Sigmoid colon (tissue), 6 donors: ENCODE measurements at regions not wholly inside any gene's neighbourhood (a gene's known extent, or its start where the extent isn't known, plus 50 kb on each side); places are given as distances from the start of the nearest gene placed in this dataset.
"Not testable (repeated sequence)": the region's sequence is repeated elsewhere in the genome, so short reads cannot be mapped to it uniquely, and the experiment has no call there.

Source experiments
- DNase-seq: peaks from one replicate; pipeline ENCODE4 v3.0.0-alpha.2; 2019
- H3K27ac ChIP-seq, 4 donors: fragments of 200-600 bp; sonication (generic); one replicate each; pipeline ENCODE4 v1.5.1; 2016 to 2019; ENCODE audit warnings: mild to moderate bottlenecking in 1 of 4
- H3K27me3 ChIP-seq, 3 donors: fragments of 200-600 bp; sonication (generic); one replicate each; pipeline ENCODE4 v1.5.1; 2019; ENCODE audit warnings: mild to moderate bottlenecking in 1 of 3
- H3K36me3 ChIP-seq, 4 donors: fragments of 200-600 bp; sonication (generic); one replicate each; pipeline ENCODE4 v1.5.1; 2016 to 2019
- H3K4me1 ChIP-seq, 4 donors: fragments of 200-600 bp; sonication (generic); one replicate each; pipeline ENCODE4 v1.5.1; 2017 to 2019
- H3K4me3 ChIP-seq, 4 donors: fragments of 200-600 bp; sonication (generic); one replicate each; pipeline ENCODE4 v1.5.1; 2017 to 2019; ENCODE audit warnings: mild to moderate bottlenecking in 2 of 4, moderate library complexity in 1 of 4
- H3K9me3 ChIP-seq, 4 donors: fragments of 200-600 bp in 3 of 4; sonication (generic) in 3 of 4; one replicate each; pipeline versions ENCODE4 v1.5.1 to v1.6.1; 2013 to 2019
- EP300 ChIP-seq, 4 donors: sonication (generic); formaldehyde crosslinking; IDR thresholded peaks; one replicate each; pipeline ENCODE4 v1.6.1; 2017; ENCODE audit warnings: antibody characterized with exemption in 4 of 4
- POLR2A ChIP-seq, 2 donors: fragments of 450-650 bp; IDR thresholded peaks; one replicate each; pipeline ENCODE4 v1.6.1; 2016; ENCODE audit warnings: antibody characterized with exemption in 2 of 2, mild to moderate bottlenecking in 2 of 2, moderate library complexity in 2 of 2
- POLR2AphosphoS5 ChIP-seq, 4 donors: sonication (generic); formaldehyde crosslinking; IDR thresholded peaks; one replicate each; pipeline ENCODE4 v1.6.1; 2017; ENCODE audit warnings: antibody characterized with exemption in 4 of 4
- WGBS, 2 donors: extraction: QIAGEN DNeasy Blood & Tissue Kit; methylation state at CpG; one replicate each; pipeline ENCODE4 v1.1.7; 2013; 5-methylcytosine and 5-hydroxymethylcytosine counted together
- intact Hi-C: fragments of 100-400 bp; cut with DNase I; formaldehyde crosslinking; loops from one replicate; pipeline ENCODE4 v1.15.1; 2023
- TF ChIP-seq, protein P1 (sequence below), 4 experiments: fragments of 450-650 bp in 3 of 4; fragments of 200-600 bp in 1 of 4; IDR thresholded peaks; one replicate each; pipeline ENCODE4 v1.5.1; 2016 to 2019; ENCODE audit warnings: antibody characterized with exemption in 4 of 4, mild to moderate bottlenecking in 3 of 4, moderate library complexity in 2 of 4
- donor health status: healthy with polysubstance abuse.
- donor health status: healthy.

DNA sequence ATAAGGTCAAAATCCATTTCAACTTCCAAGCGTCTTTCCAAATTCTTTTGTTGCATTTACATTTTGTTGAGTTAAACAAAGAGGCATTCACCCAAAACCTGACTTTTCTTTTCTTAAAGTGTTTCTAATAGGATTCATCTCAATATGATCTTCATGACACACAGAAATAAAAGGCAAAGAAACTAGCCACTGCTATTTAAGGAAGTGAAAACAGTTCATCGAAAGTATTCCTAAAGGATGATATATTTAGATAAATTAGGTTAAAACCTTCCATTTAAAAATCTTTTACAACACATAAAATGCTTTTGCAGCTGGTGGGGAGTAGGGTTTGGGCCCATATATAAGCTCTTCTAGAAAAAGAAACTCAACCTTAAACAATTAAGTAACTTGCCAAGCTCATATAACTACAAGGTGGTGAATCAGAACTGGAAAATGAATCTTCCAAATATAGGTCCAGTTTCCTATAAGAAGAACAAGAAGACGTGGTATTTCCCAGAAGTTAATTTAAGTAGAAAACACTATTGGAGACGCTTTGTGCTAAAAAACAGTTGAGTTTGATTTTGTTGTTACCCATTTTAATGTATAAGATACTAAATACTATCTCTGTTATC is 336.0 kb upstream of the HNRNPA3 start:
- DNase-seq: no peak
- Histone ChIP-seq H3K4me3 (no peak overlapping the region), H3K9me3 (no peaks in the 10 kb centered on the region), H3K36me3 (no peaks in the 10 kb centered on the region), H3K27me3 (no peaks in the 10 kb centered on the region), H3K27ac (no peak overlapping the region), H3K4me1 (peaks cover 0 to 4% (median 0%) of the 10 kb centered on the region in 4 donors)
- intact Hi-C loops: no loop called here
- no peak for TF ChIP-seq POLR2A (IDR thresholded peaks at IDR 0.05)
- no peak for TF ChIP-seq EP300 (IDR thresholded peaks at IDR 0.05)
- no peak for TF ChIP-seq POLR2AphosphoS5 (IDR thresholded peaks at IDR 0.05)
- TF ChIP-seq, protein P1, sequence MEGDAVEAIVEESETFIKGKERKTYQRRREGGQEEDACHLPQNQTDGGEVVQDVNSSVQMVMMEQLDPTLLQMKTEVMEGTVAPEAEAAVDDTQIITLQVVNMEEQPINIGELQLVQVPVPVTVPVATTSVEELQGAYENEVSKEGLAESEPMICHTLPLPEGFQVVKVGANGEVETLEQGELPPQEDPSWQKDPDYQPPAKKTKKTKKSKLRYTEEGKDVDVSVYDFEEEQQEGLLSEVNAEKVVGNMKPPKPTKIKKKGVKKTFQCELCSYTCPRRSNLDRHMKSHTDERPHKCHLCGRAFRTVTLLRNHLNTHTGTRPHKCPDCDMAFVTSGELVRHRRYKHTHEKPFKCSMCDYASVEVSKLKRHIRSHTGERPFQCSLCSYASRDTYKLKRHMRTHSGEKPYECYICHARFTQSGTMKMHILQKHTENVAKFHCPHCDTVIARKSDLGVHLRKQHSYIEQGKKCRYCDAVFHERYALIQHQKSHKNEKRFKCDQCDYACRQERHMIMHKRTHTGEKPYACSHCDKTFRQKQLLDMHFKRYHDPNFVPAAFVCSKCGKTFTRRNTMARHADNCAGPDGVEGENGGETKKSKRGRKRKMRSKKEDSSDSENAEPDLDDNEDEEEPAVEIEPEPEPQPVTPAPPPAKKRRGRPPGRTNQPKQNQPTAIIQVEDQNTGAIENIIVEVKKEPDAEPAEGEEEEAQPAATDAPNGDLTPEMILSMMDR (IDR thresholded peaks at IDR 0.05): no peak
- WGBS, 2 donors: 82 to 87% methylated on average over 4 of the region's 4 CpGs

DNA sequence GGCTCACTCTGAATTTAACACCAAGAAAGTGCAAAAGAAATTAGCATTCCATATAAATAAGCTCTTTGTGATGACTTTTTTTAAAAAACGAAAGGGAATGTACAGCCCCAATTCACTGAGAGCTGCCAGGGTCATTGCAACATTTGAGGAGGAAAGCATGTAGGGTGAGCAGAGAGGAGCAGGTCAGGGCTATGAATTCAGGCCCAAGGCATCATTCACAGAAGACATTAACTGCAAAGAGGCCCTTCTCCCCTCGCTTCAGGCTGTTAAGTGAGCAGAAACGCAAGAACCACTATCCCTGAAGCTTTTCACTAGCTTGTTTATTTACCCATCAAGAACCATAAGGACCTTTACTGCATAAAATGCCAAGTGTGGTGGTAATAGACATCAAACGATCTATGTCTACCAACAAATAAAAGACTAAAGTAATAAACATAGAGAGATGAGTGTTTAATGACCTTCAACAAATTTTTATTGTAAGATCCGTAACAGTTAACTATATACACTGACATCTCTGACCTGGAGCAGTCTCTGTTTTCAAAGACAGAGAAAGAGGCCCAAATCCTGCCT is 333.1 kb upstream of the HNRNPA3 start:
- Histone ChIP-seq H3K9me3 (no peaks in the 10 kb centered on the region), H3K27me3 (no peaks in the 10 kb centered on the region), H3K4me3 (no peak overlapping the region), H3K27ac (no peak overlapping the region), H3K4me1 (peaks cover 0 to 4% (median 0%) of the 10 kb centered on the region in 4 donors), H3K36me3 (no peaks in the 10 kb centered on the region)
- WGBS, 2 donors: 15 to 57% methylated on average over 5 of the region's 5 CpGs
- no peak for TF ChIP-seq POLR2AphosphoS5 (IDR thresholded peaks at IDR 0.05)
- TF ChIP-seq, protein P1 (IDR thresholded peaks at IDR 0.05): no peak
- no peak for DNase-seq
- intact Hi-C loops: no loop called here

DNA sequence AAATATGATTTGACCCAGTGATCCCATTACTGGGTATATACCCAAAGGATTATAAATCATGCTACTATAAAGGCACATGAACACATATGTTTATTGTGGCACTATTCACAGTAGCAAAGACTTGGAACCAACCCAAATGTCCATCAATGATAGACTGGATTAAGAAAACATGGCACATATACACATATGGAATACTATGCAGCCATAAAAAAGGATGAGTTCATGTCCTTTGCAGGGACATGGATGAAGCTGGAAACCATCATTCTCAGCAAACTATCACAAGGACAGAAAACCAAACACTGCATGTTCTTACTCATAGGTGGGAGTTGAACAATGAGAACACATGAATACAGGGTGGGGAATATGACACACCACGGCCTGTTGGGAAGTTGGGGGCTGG is 330.5 kb upstream of the HNRNPA3 start:
- intact Hi-C loops, H3K9me3 ChIP-seq, H3K36me3 ChIP-seq, H3K27ac ChIP-seq, H3K27me3 ChIP-seq, DNase-seq, H3K4me1 ChIP-seq, H3K4me3 ChIP-seq: not testable (repeated sequence)
- 82 to 87% methylated on average over 1 of the region's 1 CpG for WGBS, 2 donors

DNA sequence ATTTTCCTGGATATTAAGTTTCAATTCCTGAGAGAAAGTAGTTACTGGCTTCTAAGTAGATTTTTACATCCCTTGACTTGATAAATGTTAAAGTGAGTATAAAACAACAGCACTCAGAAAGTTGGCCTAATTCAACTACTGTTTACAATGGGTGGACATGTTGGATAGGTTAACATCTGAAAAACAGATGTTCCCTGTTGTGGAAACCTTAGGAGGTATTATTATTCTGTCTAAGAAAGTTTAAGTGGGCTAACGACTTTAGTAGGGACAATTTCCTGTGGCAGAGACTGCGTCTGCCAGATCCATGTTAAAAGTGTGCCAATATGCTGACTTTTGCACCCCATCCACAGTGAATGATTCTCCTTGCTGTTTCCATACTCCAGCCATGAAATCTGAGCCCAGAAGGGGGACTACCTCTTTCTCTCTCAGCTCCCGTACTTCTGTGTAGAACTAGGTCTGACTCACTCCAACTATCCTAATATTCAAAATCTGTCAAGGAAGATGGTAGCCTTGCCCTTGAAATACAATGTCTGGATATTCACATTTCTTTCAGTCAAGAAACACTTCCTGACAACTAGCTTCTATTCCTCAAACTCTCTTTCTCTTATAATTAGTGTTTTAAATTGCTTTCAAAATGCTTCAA is 327.5 kb upstream of the HNRNPA3 start:
- Histone ChIP-seq H3K36me3 (no peaks in the 10 kb centered on the region), H3K4me1 (no peaks in the 10 kb centered on the region), H3K27ac (no peak overlapping the region), H3K4me3 (no peak overlapping the region), H3K27me3 (no peaks in the 10 kb centered on the region), H3K9me3 (no peaks in the 10 kb centered on the region)
- intact Hi-C loops: no loop called here
- WGBS, 2 donors: 69 to 71% methylated on average over 3 of the region's 3 CpGs
- DNase-seq: no peak
- TF ChIP-seq POLR2A (IDR thresholded peaks at IDR 0.05): no peak
- TF ChIP-seq, protein P1 (IDR thresholded peaks at IDR 0.05): no peak
- TF ChIP-seq POLR2AphosphoS5 (IDR thresholded peaks at IDR 0.05): no peak

DNA sequence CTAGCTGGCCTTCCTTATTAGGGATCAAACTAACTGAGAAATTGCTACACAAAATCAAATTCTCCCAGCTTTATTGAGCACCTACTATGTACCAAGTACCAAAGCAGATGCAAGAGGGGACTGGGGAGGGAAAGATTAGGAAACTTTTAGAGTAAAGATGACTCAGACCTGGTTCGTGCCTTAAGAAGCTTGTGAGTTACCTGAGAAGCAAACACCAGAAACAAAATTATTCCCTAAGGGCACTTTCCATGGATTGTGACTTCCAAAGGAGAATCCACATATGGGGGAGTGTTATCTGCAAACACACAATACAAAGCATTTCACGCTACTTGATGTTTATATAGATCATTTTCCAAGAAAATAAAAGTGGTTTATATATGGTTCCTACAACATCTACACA is 326.9 kb upstream of the HNRNPA3 start:
- Histone ChIP-seq H3K9me3 (no peaks in the 10 kb centered on the region), H3K4me3 (no peak overlapping the region), H3K36me3 (no peaks in the 10 kb centered on the region), H3K4me1 (no peaks in the 10 kb centered on the region), H3K27ac (no peak overlapping the region), H3K27me3 (no peaks in the 10 kb centered on the region)
- intact Hi-C loops: no loop called here
- no peak for DNase-seq
- TF ChIP-seq POLR2A (IDR thresholded peaks at IDR 0.05) (no peak), EP300 (IDR thresholded peaks at IDR 0.05) (no peak), POLR2AphosphoS5 (IDR thresholded peaks at IDR 0.05) (no peak)
- TF ChIP-seq, protein P1 (IDR thresholded peaks at IDR 0.05): no peak
- WGBS, 2 donors: 58 to 74% methylated on average over 2 of the region's 2 CpGs
